Right ventricle myocardium superior (tissue), 1 donor: ENCODE measurements at regions not wholly inside any gene's neighbourhood (a gene's known extent, or its start where the extent isn't known, plus 50 kb on each side); places are given as distances from the start of the nearest gene placed in this dataset.
"Not testable (repeated sequence)": the region's sequence is repeated elsewhere in the genome, so short reads cannot be mapped to it uniquely, and the experiment has no call there.

ENCODE experiments used
- ATAC-seq: fragments of 200-7000 bp; cut with Tn5 transposase; one replicate; pipeline ENCODE4 v1.9.1; 2020; ENCODE audit warnings: mild to moderate bottlenecking; ENCODE audit not compliant: poor library complexity
- DNase-seq: peaks from one replicate; pipeline ENCODE4 v3.0.0-alpha.2; 2020
- intact Hi-C: fragments of 100-400 bp; cut with DNase I; formaldehyde crosslinking; loops from one replicate; pipeline ENCODE4 v1.11.2; 2022
- donor health status: DM: no; HTN: yes; CAD: no; lungs with severe emphysema.

DNA sequence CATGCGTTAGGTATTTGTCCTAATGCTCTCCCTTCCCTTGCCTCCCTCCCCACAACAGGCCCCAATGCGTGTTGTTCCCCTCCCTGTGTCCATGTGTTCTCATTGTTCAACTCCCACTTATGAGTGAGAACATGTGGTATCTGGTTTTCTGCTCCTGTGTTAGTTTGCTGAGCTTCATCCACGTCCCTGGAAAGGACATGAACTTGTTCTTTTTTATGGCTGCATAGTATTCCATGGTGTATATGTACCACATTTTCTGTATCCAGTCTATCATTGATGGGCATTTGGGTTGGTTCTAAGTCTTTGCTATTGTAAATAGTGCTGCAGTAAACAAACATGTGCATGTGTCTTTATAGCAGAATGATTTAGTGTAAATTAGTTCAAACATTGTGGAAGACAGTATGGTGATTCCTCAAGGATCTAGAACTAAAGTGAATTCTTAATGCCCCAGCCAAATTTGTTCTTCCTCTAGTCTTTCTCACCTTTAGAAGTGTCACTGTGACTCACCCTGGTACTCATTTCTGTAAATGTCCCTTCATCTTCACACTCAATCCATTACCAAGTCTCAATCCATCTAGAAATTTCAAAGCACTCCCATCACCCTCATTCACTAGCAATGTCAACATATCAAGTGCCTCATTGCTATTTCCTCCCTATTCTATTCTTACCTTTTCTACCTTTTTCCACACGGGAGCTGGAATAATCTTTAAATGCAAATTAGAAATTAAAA is 123.9 kb downstream of the MREG start:
- intact Hi-C loops, ATAC-seq, DNase-seq: not testable (repeated sequence)

- ATAC-seq = no peak
- intact Hi-C loops = no loop called here
- no peak for DNase-seq
Observed at GRCh38 chr2:215888680-215889079, 124.7 kb downstream of the MREG start.

DNA sequence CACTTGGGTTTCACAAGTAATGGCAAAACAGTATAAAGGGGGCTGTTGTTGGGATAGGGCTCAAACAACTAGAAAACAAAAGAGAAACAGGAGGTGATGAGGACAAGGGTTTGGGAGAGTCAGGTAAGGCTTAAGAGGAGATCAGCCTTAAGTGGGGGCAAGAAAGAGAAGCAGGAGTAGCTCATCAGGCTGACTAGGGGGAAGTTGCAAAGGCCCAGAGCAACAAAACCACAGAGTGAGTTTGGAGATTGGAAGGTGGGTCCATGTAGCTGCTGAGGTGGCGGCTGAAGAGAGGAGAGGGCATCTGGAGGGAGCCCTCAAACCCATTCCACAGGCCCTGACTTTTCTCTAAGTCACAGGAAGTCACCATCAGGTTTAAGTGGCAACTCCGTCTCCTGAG is 126.0 kb downstream of the MREG start:
- DNase-seq (no peak), ATAC-seq (no peak)
- intact Hi-C loops = no loop called here

GRCh38 chr2:215886022-215886421 is 127.3 kb downstream of the MREG start:
- ATAC-seq (no peak), DNase-seq (no peak)
- intact Hi-C loops = no loop called here

DNA sequence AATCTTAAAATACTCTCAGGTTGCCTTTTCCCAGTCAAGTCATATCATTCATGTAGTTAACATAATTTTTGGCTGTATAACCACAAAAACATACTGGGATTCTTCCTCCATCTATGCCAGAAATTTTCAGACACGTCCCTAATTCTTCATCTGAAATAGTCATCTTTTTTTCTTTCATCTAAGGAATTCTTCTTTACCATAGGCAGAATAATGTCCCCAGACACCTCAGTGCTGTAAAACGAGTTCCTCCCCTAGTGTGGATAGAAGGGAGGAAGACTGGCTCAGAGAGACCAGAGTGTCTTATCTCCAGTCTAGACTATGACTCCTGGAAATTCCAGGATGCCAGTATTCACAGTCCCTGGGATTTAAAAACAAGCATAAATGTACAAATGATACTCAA is 127.8 kb downstream of the MREG start:
- no peak for ATAC-seq
- DNase-seq = no peak
- intact Hi-C loops = no loop called here

- ATAC-seq = peak; percentile 36
- DNase-seq = no peak
- intact Hi-C loops = no loop called here
Observed at GRCh38 chr2:215884451-215885087, 128.8 kb downstream of the MREG start.

DNA sequence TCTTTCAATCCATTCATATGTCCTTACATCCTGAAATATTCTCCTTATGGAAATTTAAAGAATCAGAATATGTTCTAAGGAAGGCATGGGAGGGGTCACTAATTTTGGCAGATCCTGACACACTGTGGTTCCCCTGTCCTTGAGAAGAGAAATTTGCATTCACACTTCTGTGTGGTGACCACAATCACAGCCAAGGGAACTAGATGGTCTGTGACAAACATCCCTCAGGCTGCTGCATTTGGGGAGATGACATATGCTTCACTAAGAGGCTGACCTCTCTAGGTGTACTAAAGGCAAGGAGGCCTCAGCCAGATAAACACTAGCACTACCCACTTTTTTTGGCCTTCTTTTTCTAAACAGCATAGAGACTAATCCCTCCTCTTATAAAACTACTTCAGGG is 129.6 kb downstream of the MREG start:
- DNase-seq = no peak
- intact Hi-C loops = no loop called here
- no peak for ATAC-seq

GRCh38 chr2:215882689-215883088 is 130.7 kb downstream of the MREG start:
- DNase-seq = no peak
- intact Hi-C loops = no loop called here
- no peak for ATAC-seq

GRCh38 chr2:215881582-215881981 is 131.8 kb downstream of the MREG start:
- DNase-seq = no peak
- ATAC-seq = no peak

DNA sequence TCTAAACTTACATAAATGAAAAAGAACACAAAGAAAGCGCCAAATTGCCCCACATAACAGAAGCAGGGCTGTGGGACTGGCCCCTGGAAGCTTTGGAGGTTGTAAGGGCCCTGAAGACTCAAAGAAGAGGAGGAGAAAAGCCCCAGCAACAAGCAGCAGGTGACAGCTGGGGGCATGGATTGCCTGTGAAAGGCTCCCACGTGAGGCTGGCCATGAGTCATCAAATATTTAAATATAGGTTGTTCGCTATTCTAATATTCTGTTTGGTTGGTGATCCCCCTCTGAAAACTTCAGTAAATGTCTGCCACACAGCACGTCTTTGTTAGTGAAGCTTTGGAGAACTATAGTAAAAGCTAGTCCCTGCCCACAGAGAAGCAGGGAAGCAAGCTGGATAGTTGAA is 132.4 kb downstream of the MREG start:
- ATAC-seq = no peak
- DNase-seq = no peak
- intact Hi-C loops = no loop called here

More at GRCh38 chr2:215881582-215881981, 131.8 kb downstream of the MREG start:
- intact Hi-C loops = no loop called here

- no peak for ATAC-seq
- intact Hi-C loops = no loop called here
Observed at GRCh38 chr2:215879977-215880940, 133.1 kb downstream of the MREG start.

DNA sequence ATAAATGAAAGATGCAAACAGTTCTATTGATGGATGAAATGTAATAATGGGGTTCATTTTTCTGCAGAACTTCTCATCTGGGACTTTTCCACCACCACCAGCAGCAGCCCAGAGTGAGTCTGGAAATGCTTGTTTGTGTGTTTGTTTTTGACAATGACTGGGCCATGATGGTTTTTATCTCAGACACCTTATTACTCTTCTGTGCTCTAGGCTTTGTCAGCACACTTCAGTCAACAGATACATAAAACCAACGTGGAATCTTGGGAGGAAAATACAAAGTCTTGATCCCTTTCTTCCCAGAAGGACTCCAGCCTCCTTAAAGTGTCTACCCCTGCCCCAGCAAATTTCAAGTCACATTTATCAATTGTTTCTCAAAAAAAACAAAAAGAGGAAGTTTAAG is 134.0 kb downstream of the MREG start:
- DNase-seq = no peak
- ATAC-seq = no peak
- intact Hi-C loops = no loop called here

More at GRCh38 chr2:215879977-215880940, 133.1 kb downstream of the MREG start:
- DNase-seq = no peak

DNA sequence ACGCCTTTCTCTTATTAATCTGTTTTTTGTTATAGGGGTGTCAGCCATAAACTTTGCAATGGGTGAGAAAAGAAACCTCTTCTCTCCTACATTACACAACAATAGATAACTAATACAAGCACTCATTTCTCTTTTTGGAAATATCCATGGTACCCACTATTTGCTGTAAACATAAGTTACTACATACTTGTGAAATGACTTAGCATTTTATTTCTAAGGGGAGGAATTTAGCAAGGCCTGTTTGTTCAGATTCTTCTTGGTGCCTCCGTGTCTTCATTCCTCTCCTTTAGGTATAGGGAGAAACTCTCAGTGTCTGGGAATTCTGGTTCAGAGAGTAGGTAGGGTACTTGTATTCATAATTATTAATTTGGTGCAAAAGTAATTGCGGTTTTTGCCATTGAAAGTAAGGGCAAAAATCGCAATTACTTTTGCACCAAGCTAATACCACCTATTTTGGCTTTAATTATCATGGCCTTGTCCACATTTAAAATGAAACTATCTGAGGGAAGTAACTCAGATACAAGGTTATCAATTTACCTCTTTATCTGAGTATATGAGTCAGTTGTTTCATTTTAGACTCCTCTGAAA is 134.8 kb downstream of the MREG start:
- no peak for ATAC-seq
- intact Hi-C loops = no loop called here
- DNase-seq = no peak

- DNase-seq (no peak), ATAC-seq (no peak)
- intact Hi-C loops = no loop called here
Observed at GRCh38 chr2:215876937-215877238, 136.5 kb downstream of the MREG start.

DNA sequence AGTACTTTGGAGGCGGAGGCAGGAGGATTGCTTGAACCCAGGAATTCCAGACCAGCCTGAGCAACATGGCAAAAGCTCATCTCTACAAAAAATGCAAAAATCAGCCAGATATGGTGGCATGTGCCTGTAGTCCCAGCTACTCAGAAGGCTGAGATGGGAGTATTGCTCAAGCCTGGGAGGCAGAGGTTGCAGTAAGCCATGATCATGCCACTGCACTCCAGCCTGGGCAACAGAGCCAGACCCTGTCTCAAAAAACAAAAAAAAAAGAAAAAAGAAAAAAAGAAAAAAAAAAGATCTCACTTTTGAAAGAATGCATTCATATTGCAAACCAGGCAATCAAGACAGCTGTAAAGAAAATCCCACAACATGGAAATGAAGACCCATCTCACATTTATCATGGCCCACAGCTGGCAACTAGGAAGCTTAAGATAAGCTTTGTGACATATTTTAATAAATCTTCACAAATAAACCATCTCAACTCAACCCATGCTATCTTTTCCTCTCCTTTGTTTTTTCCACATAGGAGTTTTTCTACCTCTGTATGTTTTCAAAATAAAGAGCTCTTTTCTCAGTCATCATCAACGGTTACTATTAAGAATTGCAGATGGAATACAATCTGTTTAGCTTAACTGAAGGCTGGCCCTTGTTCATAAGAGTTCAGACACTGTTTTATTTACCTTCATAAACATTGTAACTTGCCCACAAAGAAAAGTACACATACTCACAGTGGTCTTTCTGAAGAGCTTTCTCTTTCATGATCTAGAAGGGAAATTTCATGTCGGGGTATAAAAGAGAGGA is 137.0 kb downstream of the MREG start:
- no peak for ATAC-seq

DNA sequence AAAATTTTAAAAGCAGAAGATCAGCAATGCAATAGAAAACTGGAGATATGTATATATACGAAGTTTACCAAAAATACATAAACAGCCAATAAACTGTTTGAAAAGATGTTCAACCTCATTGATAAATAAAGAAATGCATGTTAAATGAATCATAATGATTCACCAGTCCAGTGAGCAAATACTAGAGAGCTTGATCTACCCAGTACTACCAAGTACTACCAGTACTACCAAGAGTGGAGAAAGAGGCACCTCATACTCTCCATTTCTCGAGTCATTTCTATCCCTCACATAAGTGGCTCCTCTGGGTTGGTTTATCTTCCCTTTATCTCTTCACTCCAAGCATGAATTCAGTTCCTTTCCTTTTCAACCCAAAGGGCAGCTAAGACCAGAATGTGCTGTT is 138.9 kb downstream of the MREG start:
- no peak for DNase-seq
- intact Hi-C loops = no loop called here
- ATAC-seq = no peak

More for the DNA sequence above, 137.0 kb downstream of the MREG start:
- DNase-seq = no peak
- intact Hi-C loops = no loop called here

DNA sequence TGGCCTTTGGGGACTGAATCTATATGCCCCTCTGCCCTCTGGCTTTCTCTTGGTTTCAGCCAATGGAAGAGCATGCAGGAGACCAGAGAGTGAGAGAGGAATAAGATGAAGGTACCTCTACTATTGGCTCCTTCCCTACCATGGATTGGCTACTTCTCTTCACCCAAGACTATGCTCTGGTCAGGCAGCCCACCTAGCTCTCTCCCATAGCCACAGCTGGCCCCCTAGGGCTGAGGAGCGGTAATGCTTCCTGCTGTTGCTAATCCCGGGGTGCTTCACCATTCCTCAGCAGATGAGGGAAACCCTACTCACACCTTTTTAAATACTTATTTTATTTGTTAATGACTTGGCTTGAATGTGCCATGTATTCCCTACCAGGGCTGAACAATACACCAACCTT is 142.4 kb downstream of the MREG start:
- DNase-seq (no peak), ATAC-seq (no peak)
- intact Hi-C loops = no loop called here

DNA sequence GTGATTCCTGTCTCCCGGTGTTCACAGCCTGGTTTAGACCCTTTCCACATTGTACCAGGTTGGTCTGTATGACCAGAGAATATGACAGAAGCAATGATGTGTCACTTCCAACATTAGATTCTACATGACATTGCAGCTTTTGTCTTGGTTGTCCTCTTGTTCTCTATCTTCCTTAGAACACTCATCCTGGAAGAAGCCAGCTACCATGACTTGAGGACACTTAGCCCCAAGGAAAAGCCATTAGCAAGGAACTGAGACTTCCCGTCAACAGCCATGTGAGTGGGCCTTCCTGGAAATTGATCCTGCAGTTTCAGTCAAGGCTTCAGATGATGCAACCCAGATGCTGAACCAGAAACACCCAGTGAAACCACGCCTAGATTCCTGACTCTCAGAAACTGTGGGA is 143.3 kb downstream of the MREG start:
- ATAC-seq (peak; percentile 78), DNase-seq (no peak)

More for the DNA sequence above, 143.3 kb downstream of the MREG start:
- intact Hi-C loops = no loop called here
